GM06990 (cell line): ENCODE measurements at regions not wholly inside any gene's neighbourhood (a gene's known extent, or its start where the extent isn't known, plus 50 kb on each side); places are given as distances from the start of the nearest gene placed in this dataset.

Experiments
- DNase-seq: peaks from one replicate; pipeline ENCODE4 v3.0.0-alpha.2; 2011; ENCODE audit not compliant: insufficient read length; ENCODE audit errors: extremely low read depth
- H3K27me3 ChIP-seq: replicated peaks from 2 replicates; pipeline ENCODE4 v1.6.0; 2011; ENCODE audit warnings: low read length; ENCODE audit not compliant: control insufficient read depth, insufficient read depth
- H3K36me3 ChIP-seq: 2 replicates; pipeline ENCODE4 v1.5.1; 2011; ENCODE audit warnings: low read length; ENCODE audit not compliant: control insufficient read depth, insufficient read depth
- H3K4me3 ChIP-seq: replicated peaks from 2 replicates; pipeline ENCODE4 v1.5.1; 2011; ENCODE audit warnings: low read depth, mild to moderate bottlenecking, control low read depth, low read length
- TF ChIP-seq, protein P1 (sequence below): IDR thresholded peaks from 2 replicates; pipeline ENCODE4 v1.5.1; 2011; ENCODE audit warnings: low read length, control low read depth, mild to moderate bottlenecking, inconsistent platforms; ENCODE audit not compliant: insufficient read depth, poor library complexity, severe bottlenecking

GRCh38 chr11:127844876-127845275 is 742.5 kb downstream of the ETS1 start:
- H3K27me3 ChIP-seq = no peaks in the 10 kb centered on the region
- DNase-seq = no peak
- H3K36me3 ChIP-seq = no peaks in the 10 kb centered on the region
- TF ChIP-seq, protein P1, sequence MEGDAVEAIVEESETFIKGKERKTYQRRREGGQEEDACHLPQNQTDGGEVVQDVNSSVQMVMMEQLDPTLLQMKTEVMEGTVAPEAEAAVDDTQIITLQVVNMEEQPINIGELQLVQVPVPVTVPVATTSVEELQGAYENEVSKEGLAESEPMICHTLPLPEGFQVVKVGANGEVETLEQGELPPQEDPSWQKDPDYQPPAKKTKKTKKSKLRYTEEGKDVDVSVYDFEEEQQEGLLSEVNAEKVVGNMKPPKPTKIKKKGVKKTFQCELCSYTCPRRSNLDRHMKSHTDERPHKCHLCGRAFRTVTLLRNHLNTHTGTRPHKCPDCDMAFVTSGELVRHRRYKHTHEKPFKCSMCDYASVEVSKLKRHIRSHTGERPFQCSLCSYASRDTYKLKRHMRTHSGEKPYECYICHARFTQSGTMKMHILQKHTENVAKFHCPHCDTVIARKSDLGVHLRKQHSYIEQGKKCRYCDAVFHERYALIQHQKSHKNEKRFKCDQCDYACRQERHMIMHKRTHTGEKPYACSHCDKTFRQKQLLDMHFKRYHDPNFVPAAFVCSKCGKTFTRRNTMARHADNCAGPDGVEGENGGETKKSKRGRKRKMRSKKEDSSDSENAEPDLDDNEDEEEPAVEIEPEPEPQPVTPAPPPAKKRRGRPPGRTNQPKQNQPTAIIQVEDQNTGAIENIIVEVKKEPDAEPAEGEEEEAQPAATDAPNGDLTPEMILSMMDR = no peak
- H3K4me3 ChIP-seq = no peak overlapping the region

GRCh38 chr11:127843483-127844396 is 743.6 kb downstream of the ETS1 start:
- no peak overlapping the region for H3K4me3 ChIP-seq
- no peak for DNase-seq
- TF ChIP-seq, protein P1 = peak; percentile 74
- no peaks in the 10 kb centered on the region for H3K27me3 ChIP-seq
- H3K36me3 ChIP-seq = no peaks in the 10 kb centered on the region

- no peak for DNase-seq
- no peaks in the 10 kb centered on the region for H3K27me3 ChIP-seq
- TF ChIP-seq, protein P1 = no peak
- H3K36me3 ChIP-seq = no peaks in the 10 kb centered on the region
- no peak overlapping the region for H3K4me3 ChIP-seq
Observed at GRCh38 chr11:127825183-127825582, 762.2 kb downstream of the ETS1 start.

GRCh38 chr11:127818625-127819024 is 768.7 kb downstream of the ETS1 start:
- Histone ChIP-seq H3K36me3 (no peaks in the 10 kb centered on the region), H3K4me3 (no peak overlapping the region), H3K27me3 (no peaks in the 10 kb centered on the region)
- TF ChIP-seq, protein P1 = no peak
- no peak for DNase-seq

DNA sequence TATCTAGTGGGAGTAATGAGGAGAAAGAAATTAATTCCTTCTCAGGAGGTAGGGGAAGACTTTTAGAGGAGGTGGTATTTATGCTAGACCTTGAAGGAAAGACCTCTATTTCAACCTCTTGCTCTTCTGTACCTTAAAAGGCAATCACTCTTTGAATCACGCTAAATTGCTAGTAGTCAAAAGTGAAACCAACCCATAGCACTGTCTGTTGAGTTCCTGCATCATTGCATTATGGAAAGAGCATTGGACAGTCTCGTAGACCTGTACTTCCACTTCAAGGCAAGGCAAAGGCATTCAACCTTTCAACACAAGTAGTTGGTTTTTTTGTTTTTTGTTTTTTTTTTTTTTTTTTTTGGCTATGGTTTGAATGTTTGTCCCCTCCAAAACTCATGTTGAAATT is 770.4 kb downstream of the ETS1 start:
- Histone ChIP-seq H3K36me3 (no peaks in the 10 kb centered on the region), H3K4me3 (no peak overlapping the region), H3K27me3 (no peaks in the 10 kb centered on the region)
- TF ChIP-seq, protein P1 = no peak
- no peak for DNase-seq
